Neutrophil (primary cell): ENCODE measurements at regions not wholly inside any gene's neighbourhood (a gene's known extent, or its start where the extent isn't known, plus 50 kb on each side); places are given as distances from the start of the nearest gene placed in this dataset.

Source experiments
- H3K27ac ChIP-seq: fragments of 200-600 bp; sonication (generic); 2 replicates; pipeline ENCODE4 v1.5.1; 2016; ENCODE audit warnings: mild to moderate bottlenecking, moderate library complexity
- H3K27me3 ChIP-seq: fragments of 200-600 bp; sonication (generic); 2 replicates; pipeline ENCODE4 v1.6.0; 2016; ENCODE audit warnings: mild to moderate bottlenecking
- H3K36me3 ChIP-seq: fragments of 200-600 bp; sonication (generic); 2 replicates; pipeline ENCODE4 v1.5.1; 2017
- H3K4me1 ChIP-seq, 2 experiments: fragments of 200-600 bp in 1 of 2; sonication (generic) in 1 of 2; 1 replicate in 1 of 2; 2 replicates in 1 of 2; pipeline versions ENCODE4 v1.5.1 to v1.6.1; 2013 to 2016; ENCODE audit warnings: low read depth in 1 of 2, low read length in 1 of 2, mild to moderate bottlenecking in 1 of 2, moderate library complexity in 1 of 2; ENCODE audit not compliant: control insufficient read depth in 1 of 2, insufficient read depth in 1 of 2
- H3K4me3 ChIP-seq, 2 experiments: fragments of 200-600 bp in 1 of 2; sonication (generic) in 1 of 2; 1 replicate in 1 of 2; 2 replicates in 1 of 2; pipeline ENCODE4 v1.5.1; 2013 to 2016; ENCODE audit warnings: low read depth in 1 of 2, low read length in 1 of 2, mild to moderate bottlenecking in 1 of 2, moderate library complexity in 1 of 2
- H3K9me3 ChIP-seq: fragments of 200-600 bp; sonication (generic); 2 replicates; pipeline ENCODE4 v1.5.1; 2016
- CTCF ChIP-seq: fragments of 200-600 bp; sonication (generic); IDR thresholded peaks from 2 replicates; pipeline ENCODE4 v1.5.1; 2016; ENCODE audit warnings: antibody characterized with exemption

- no peak for TF ChIP-seq CTCF
- H3K4me3 ChIP-seq: no peak overlapping the region
Measured at GRCh38 chr9:118630931-118631595, 738.2 kb downstream of the BRINP1 start.

GRCh38 chr9:118631956-118632355 is 737.3 kb downstream of the BRINP1 start:
- no peaks in the 10 kb centered on the region for H3K27me3 ChIP-seq
- TF ChIP-seq CTCF: no peak
- H3K4me3 ChIP-seq: no peak overlapping the region
- no peak overlapping the region for H3K27ac ChIP-seq
- H3K36me3 ChIP-seq: no peaks in the 10 kb centered on the region
- no peaks in the 10 kb centered on the region for H3K9me3 ChIP-seq
- no peaks in the 10 kb centered on the region for H3K4me1 ChIP-seq

More at GRCh38 chr9:118630931-118631595, 738.2 kb downstream of the BRINP1 start:
- no peaks in the 10 kb centered on the region for H3K36me3 ChIP-seq
- H3K4me1 ChIP-seq: no peaks in the 10 kb centered on the region
- H3K27ac ChIP-seq: no peak overlapping the region
- no peaks in the 10 kb centered on the region for H3K9me3 ChIP-seq
- no peaks in the 10 kb centered on the region for H3K27me3 ChIP-seq

GRCh38 chr9:118635416-118635815 is 733.8 kb downstream of the BRINP1 start:
- no peaks in the 10 kb centered on the region for H3K9me3 ChIP-seq
- no peak overlapping the region for H3K27ac ChIP-seq
- no peak overlapping the region for H3K4me3 ChIP-seq
- H3K4me1 ChIP-seq: no peaks in the 10 kb centered on the region
- no peak for TF ChIP-seq CTCF
- H3K27me3 ChIP-seq: no peaks in the 10 kb centered on the region
- no peaks in the 10 kb centered on the region for H3K36me3 ChIP-seq

GRCh38 chr9:118637681-118638080 is 731.6 kb downstream of the BRINP1 start:
- TF ChIP-seq CTCF: no peak

GRCh38 chr9:118640836-118641560 is 728.2 kb downstream of the BRINP1 start:
- Histone ChIP-seq H3K9me3 (no peaks in the 10 kb centered on the region), H3K27me3 (no peaks in the 10 kb centered on the region), H3K36me3 (no peaks in the 10 kb centered on the region), H3K4me1 (no peaks in the 10 kb centered on the region), H3K27ac (no peak overlapping the region), H3K4me3 (no peak overlapping the region)
- TF ChIP-seq CTCF: no peak

More at GRCh38 chr9:118637681-118638080, 731.6 kb downstream of the BRINP1 start:
- Histone ChIP-seq H3K4me3 (no peak overlapping the region), H3K27me3 (no peaks in the 10 kb centered on the region), H3K9me3 (no peaks in the 10 kb centered on the region), H3K4me1 (no peaks in the 10 kb centered on the region), H3K27ac (no peak overlapping the region), H3K36me3 (no peaks in the 10 kb centered on the region)
